HG03457 (cell line): ENCODE measurements at regions not wholly inside any gene's neighbourhood (a gene's known extent, or its start where the extent isn't known, plus 50 kb on each side); places are given as distances from the start of the nearest gene placed in this dataset.
"Not testable (repeated sequence)": the region's sequence is repeated elsewhere in the genome, so short reads cannot be mapped to it uniquely, and the experiment has no call there.

ENCODE experiments used
- ATAC-seq: cut with Tn5 transposase; IDR thresholded peaks from one replicate; pipeline ENCODE4 v1.9.1; 2021; ENCODE audit warnings: moderate number of reproducible peaks; ENCODE audit not compliant: unreplicated experiment

DNA sequence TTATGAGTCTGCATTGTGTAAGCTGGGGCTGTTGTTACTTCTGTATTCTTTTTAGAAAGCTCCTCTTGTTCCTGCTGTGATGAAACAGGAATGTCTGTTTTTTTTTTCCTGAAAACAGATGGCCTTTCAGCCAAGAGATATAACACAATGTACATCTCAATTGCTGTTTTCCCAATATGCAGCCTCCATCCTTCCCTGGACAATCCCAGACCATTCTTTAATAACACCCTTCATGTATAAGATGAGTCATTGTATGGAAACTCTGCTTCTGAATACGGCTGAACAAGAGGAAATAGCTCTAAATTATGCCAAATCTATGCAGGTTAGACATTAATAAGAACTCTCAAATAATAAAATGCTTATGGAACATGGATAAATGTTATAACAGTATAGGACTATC lies 60.2 kb upstream of the LRRC4C start:
- ATAC-seq = no peak

DNA sequence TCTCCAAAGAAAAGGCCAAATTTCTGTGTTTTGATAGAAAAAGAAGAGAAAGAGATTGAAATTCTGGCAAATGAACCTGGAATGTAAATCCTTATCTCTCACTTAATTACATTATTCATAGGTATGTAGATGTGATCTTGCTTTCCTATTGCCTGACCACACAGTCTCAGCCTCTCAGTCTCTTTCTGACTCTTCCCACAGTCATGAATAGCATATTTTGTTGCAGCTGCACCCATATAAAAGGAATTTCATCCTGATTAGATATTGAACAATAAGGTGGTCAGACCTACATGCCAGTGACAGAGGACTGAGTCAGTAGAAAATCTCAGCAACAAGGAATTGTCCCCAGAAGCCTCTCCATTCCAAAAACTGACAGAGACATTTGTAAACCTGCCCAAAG lies 62.9 kb upstream of the LRRC4C start:
- ATAC-seq = no peak

DNA sequence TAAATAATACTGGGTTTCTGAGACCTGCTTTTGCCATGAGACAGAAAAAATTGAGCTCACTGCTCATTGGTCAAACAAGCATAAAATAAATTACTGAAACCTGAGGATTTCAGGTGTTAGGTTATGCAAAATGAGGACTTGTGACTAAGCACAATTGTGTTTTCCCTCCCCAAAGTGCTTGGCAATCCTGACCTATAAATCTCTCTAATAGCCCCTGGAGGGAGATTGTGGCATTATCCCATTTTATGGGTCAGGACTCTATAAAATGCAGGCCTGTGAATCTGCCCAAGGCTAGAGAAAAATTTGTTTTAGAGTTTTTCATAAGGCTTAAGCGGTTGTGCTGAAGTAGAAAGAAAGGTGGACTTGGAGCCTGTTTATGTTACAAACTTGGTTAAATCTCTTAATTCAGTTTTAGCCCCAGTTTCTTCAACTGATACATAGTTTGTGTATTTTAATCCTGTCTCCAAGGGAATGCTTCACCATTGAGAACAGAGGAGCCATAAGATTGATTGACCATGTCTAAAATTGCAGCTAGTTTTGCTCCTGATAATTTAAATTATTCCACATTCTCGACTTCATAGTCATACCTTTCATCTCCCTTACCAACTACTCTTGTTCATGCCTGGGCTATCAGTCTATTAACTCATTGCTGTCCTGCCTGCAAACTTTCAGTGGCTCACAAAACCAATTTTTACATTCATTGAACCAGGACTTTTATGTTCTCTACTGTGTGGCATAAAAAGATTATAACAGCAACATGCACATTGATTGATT lies 63.6 kb upstream of the LRRC4C start:
- ATAC-seq = no peak

DNA sequence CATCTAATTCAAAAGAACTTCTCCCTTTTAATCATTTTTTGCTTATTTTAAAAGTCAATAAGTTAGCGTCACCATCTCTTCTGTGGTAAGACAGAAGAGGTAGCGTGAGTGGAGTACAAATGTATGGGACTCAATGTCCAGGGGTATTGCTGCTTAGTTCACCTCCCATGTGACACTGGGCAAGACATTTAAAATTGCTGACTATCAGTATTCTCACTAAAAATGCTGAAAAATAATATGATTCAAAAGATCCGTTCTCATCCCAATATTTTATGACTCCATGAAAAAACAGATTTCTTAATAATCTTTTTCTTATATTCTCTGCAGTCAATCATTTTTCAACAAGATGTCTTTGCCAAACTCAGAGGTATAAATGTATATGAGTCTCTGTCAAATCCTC lies 68.1 kb upstream of the LRRC4C start:
- ATAC-seq = no peak

DNA sequence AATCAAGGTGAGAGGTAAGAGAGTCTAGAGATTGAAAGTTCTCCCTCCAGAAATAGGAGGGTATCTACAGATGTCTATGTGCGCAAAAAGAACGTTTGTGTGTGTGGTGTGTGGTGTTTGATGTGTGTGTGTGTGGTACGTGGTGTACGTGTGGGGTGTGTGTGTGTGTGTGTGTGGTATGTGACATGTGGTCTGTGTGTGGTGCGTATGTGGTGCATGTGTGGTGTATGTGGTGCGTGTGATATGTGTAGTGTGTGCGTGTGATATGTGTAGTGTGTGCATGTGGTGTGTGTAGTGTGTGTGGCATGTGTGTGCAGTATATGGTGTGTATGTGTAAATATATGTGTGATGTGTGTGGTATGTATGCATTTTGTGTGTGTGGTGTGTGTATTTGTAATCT lies 73.0 kb upstream of the LRRC4C start:
- ATAC-seq = no peak

DNA sequence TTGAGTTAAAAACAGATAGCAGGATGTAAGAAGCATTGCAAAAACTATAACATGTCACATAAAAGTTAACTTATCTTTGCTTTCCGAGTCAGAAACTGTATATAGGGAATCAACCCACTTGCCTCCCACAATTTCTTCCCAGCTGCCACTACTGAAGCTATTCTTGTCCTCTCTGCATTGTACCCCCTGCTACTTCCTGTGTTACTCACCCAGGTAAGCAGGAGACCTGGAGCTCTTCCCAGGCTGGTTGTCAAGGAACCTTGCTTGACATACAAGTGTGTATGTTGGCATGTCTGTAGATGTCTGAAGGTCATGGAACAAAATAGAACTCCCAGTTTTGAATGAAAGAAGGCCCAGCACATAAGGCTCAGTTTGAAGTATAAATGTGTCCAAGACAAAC lies 74.3 kb upstream of the LRRC4C start:
- no peak for ATAC-seq

DNA sequence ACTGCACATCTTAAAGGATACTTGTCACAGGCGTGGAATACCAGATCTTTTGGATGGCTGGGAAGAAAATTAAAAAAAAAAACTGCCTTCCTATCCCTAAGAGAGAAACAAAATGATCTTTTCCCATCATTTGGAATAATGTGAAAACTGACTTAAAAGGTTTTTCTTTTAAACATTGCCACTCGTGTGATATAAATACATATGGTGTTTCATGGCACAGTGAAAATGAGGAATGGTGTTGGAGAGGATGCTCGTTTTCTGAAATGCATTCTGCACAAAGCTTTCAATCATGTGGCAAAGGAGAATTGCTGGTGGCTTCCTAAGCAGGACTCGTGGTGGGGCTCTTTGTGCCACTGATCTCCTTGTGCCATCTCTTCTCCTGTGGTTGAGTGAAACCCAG lies 74.9 kb upstream of the LRRC4C start:
- ATAC-seq = no peak

DNA sequence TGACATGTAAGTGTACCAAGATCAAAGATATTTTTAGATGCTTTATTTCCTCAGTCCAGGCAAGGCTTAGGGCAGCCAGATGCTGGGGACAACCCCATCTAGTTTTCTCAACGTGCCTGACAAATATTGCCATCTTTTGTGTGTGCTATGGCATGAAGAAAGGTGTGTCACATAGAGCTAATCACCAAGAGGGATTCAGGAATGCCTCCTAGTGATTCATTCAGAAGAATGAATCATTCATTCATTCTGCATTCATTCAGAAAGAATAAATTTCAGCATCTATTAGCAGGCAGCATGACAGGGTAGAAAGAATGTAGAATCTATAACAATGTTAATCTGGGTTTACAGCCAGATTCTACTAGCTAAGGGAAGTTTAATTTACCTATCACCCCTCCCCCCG lies 75.4 kb upstream of the LRRC4C start:
- ATAC-seq = no peak

DNA sequence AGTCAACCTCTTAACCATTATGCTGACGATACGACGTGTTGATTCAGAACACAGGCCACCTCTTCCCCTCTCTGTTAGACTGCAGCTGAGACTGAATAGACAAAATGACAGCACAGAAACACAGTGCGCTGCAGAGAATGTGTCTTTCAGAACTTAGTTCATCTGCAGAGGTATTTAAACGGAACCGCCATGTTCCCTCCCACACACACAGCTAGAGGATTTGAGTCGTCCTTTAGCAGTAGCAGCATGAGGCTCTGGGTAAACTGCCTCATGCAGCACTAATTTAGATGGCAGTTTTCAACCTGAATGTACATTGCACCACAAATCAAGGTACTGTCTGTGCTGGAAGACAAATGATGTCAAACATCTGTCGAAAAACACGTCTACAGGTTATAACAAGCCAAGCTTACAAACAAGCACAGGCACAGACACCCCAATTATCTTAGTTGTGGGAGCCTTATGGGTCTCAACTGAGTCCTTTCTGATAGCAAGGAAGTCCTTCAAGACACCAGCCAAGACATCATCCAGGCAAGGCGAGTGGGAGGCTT lies 76.6 kb upstream of the LRRC4C start:
- no peak for ATAC-seq

DNA sequence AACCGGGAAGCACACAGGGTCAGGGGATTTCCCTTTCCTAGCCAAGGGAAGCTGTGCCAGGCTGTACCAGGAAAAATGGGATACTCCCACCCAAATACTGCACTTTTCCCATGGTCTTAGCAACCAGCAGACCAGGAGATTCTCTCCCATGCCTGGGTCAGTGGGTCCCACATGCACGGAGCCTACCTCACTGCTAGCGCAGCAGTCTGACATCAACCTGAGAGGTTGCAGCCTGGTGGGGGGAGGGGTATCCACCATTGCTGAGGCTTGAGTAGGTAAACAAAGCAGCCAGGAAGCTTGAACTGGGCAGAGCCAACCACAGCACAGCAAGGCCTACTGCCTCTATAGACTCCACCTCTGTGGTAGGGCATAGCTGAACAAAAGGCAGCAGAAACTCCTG lies 85.5 kb upstream of the LRRC4C start:
- ATAC-seq = not testable (repeated sequence)

DNA sequence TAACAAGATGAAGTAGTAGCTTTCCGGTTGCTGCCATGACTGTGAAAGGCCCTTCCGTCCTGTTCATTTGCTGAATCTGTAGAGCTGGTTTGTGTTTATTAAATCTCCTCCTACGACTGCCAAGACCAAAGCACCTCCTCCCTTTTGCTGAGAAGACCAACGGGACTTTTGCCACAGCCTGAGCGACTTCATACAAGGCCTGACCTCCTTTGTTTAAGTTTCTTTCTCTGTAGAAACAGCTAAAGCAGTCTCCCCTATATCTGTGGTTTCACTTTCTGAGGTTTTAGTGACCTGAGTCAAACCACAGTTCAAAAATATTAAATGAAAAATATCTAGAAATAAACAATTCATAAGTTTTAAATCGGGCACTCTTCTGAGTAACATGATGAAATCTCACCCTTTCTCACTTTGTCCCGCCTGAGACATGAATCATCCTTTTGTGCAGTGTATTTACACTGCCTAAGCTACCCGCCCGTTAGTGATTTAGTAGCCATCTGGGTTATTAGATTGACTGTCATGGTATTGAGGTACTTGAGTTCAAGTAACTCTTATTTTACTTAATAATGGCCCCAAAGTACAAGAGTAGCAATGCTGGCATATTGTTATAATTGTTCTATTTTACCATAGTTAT lies 119.1 kb upstream of the LRRC4C start:
- ATAC-seq = no peak

DNA sequence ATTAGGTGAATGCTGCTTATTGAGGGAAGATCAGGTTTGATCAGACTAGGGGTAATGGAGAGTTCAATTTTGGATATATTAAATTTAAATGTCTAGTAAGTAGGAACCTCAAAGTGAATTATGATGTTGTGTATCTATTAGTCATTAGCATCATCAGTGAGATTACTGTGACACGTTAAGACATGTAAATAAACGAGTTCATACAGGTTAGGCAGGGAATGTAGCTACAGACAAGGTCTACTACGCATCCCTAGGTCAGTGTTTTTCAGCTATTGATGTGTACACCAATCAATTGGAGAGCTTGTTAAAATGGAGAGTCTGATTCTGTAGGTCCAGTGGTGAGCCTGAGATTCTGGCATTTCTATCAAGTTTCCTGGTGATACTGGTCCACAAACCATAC lies 120.1 kb upstream of the LRRC4C start:
- ATAC-seq = no peak

DNA sequence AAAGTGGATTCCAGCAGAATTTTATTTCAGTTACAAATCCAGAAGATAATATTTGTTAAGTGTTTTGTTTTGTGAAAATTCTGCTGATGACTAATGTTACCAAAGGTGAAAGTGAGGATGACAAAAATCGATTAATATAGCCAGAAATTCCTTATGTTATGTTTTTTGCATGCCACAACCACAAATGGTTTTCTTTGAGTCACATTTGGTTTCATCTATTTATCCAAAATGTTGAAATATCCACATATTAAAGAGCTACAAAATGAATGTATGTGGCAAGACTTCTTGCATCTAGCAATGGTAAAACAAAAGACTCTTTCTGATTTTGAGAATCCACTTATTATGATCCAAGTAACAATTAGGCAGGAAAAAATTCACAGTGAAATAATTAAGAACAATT lies 150.1 kb upstream of the LRRC4C start:
- no peak for ATAC-seq

DNA sequence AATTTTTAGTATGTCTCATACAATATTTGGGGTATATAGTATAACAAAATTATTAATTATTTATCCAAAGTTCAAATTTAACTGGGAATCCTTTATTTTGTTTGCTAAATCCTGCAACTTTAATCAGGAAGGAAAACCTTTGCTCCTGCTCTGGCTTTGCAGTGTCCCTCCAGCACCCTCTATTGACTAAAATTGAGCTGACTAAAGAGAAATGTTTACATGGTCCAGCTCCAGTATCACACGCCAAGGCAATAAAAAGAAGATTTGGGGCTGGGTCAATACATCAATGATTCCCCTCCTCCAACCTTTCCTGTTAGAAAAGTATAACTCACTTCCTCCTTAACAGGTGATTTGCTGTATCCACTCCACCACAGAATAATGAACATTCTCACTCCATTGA lies 153.0 kb upstream of the LRRC4C start:
- ATAC-seq = no peak

DNA sequence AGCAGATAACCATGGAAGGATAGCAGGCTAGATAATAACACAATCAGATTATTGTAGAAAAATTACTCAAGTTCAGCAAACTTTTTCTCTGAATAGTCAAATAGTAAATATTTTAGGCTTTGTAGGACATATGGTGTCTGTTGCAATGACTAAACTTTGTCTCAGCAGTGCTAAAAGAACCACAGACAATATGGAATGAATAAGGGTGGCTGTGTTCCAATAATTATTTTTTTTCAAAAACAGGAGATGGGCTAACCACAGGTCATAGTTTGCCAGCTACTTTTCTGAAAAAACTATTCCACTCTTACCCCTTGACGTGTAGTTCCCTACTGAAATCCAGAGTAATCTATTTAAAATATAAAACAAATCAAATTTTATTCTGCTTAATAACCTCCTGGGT lies 153.9 kb upstream of the LRRC4C start:
- ATAC-seq = no peak

DNA sequence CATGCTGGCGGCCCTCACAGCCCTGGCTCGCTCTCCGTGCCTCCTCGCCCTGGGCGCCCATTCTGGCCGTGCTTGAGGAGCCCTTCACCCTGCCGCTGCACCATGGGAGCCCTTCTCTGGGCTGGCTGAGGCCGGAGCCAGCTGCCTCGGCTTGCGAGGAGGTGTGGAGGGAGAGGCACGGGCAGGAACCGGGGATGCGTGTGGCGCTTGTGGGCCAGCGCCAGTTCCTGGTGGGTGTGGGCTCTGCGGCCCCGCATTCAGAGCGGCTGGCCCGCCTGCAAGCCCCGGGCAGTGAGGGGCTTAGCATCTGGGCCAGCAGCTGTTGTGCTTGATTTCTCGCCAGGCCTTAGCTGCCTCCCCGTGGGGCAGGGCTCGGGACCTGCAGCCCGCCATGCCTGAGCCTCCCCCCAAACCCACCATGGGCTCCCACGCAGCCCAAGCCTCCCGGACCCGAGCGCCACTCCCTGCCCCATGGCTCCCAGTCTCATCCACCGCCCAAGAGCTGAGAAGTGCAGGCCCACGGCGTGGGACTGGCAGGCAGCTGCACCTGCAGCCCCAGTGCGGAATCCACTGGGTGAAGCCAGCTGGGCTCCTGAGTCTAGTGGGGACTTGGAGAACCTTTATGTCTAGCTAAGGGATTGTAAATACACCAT lies 163.4 kb upstream of the LRRC4C start:
- ATAC-seq = no peak

DNA sequence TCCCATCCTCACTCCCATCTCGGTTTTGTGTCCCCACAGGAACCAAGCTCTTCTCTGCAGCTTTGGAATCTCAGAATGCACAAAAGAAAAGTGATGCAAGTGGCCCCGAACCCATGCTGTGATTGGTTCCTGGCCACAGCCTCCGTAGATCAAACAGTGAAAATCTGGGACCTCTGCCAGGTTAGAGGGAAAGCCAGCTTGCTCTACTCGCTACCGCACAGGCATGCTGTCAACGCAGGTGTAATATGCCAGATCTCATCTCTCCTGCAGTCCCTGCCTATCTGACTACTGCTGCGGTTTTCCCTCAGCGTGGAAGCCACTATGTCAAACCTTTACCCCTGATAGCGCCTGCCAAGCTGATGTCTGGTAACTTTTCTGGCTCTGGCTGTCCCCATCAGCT lies 200.5 kb upstream of the LRRC4C start:
- no peak for ATAC-seq

DNA sequence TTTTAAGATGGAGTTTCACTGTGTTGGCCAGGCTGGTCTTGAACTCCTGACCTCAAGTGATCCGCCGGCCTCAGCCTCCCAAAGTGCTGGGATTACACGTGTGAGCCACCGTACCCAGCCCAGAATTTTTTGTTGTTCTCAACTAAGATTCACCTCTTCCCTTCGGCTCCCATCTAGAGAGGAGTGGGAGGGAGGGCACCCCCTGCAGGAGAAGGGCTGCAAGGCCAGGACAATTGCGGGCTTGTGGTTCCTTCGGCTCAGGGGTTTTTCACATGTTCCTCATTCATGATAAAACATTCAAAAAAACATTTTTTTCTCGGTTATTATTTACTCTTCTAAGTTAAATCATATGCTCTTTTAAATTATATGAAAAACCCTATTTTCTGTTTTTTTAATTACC lies 201.1 kb upstream of the LRRC4C start:
- ATAC-seq = no peak

DNA sequence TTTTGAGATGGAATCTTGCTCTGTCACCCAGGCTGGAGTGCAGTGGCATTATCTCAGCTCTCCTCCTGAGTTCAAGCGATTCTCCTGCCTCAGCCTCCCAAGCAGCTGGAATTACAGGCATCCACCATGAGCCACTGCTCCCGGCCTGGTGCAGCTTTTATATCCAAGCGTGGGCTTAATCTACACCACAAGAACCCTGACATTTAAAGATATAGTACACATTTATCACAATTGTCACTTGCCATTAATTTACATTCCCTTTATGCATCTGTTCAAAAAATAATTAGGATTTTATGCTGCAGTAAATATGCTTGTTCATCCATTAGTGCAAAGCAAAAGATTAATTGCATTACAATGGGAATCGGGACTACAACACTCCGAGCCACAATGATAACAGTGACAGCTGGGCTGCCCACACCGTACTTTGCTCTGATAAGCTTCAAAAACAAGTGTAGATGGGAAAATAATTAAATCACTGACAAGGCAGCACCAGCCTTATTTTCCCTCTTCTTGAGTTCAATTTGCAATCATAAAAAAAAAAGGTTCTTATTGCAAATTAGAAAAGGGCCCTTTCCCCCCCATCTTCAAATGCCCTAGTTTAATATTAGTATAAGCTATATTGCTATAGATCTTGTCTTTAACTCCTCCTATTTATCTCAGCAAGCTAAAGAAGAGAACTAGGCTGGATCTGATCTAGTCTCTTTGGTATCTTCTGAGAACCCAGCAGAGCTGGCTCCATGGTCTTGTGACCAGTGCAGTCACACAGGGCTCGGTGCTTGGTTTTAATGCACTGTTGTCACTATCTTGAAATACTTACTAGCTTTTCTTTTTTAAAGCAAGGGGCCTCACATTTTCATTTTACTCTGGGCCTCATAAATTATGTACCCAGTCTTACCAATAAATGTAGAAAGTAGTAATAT lies 206.2 kb upstream of the LRRC4C start:
- ATAC-seq = no peak

DNA sequence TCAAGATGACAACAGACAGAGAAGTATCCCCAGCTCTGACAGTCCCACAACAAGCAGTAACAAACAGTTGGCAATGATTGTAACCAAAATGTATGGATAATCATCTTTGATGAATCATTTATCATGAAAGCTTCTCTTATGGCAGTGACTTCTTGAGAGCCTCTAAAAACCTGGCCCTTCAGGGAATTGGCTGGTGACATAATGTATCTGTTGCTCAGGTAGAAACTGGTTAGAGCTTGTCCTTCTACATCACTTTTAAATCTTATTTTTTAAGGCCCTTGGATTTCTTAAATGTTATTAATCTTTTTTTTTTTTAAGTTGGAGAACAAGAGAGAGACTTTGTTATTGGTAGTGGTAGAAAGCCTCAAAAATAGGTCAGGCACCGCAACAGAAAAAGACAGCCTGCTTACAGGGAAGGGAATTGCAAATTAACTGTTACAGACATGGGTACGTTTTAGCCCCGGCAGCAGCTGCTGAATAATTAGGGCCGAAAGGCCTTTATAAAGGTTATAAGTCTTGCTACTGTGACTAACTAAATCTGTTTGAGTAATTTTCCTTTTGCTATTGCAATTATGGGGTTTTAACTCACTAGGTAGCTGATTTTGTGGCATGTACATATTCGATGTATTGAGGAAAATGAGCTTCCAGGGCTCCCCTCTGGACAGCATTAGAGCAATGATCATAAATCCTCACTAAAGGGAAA lies 207.7 kb upstream of the LRRC4C start:
- no peak for ATAC-seq
